HG03060 (cell line): ENCODE measurements at regions not wholly inside any gene's neighbourhood (a gene's known extent, or its start where the extent isn't known, plus 50 kb on each side); places are given as distances from the start of the nearest gene placed in this dataset.
"Not testable (repeated sequence)": the region's sequence is repeated elsewhere in the genome, so short reads cannot be mapped to it uniquely, and the experiment has no call there.

Experiments used
- ATAC-seq: cut with Tn5 transposase; IDR thresholded peaks from one replicate; pipeline ENCODE4 v1.9.1; 2021; ENCODE audit warnings: low read depth, moderate number of reproducible peaks; ENCODE audit not compliant: unreplicated experiment

- ATAC-seq = no peak
These were observed 52.4 kb upstream of the GNAI1 start for GRCh38 chr7:80082213-80082612.

DNA sequence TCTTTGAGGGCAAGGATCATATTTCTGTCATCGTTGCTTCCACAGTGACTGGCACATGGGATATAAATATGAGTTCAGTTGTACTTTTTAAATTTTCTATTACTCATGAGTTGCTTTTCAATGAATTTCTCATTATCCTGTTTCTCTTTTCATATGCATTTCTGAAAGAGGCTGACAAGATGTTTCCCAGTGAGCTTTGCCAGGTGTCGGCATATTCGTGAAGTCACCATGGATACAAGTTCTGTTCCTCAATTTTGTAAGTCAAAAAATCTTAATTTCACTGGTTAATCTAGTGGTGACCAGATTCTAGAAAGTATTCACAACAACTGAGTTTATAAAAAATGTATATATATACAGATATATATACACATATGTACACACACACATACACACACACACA is 55.7 kb upstream of the GNAI1 start:
- ATAC-seq = no peak

DNA sequence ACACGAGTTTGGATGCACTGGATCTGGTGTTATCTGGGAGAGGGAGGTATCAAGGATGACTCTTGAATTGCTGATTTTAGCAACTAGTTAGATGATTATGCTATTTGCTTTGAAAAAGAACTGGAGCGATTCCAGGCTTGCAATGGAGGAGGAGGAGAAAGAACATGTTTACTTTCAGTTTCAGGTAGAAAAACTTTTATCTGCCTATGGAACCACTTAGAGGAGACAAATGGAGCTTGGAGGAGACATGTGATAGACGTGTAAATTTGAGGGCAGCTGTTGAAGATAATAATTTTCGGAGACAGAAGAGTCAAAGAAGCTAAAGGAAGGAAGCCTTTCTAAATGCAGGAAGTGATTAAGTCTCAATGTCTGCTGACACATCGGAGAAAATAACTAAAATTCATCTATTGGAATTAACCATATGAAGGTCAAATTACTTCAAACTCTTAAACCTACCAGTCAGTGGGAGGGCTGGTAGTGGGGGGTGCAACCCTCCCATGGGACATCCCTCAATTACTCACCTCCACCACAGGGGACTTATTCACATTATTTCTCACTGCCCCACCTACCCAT is 56.4 kb upstream of the GNAI1 start:
- no peak for ATAC-seq

DNA sequence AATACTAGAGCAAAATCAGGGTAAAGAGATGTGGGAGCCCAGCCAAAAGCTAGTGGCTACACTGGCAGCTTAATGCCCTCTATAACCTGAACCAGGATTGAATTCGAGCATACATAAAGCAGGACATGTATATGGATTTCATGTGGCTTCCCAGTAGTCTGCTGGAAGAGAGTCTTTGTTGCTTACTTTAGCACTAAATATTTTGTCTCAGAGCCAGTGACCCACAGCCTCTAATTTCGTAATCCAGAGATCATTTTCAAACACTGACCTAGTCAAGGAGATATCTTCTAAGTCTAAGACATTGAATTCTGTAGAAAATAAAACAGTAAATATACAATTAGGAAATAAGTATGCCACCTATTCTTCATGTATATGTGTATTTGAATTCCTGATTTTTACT is 64.2 kb upstream of the GNAI1 start:
- no peak for ATAC-seq

GRCh38 chr7:80066639-80067038 is 68.0 kb upstream of the GNAI1 start:
- no peak for ATAC-seq

DNA sequence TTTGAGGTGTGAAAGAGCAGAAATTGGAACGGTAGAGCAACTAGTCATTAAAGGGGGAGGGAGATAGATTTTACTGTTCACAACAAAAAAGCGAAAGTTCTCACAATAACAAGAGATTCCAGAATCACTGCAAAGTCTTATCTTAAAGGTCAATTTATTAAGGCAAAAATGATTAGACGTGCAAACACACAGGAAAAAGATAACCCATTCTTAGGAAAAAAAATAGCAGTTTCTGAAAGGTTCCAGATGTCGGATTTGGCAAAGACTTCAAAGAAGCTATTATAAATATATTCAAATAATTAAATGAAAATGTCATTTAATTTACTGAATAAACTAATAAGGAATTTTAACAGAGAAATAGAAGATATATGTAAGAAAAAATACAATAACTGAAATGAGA is 70.8 kb upstream of the GNAI1 start:
- ATAC-seq = no peak

DNA sequence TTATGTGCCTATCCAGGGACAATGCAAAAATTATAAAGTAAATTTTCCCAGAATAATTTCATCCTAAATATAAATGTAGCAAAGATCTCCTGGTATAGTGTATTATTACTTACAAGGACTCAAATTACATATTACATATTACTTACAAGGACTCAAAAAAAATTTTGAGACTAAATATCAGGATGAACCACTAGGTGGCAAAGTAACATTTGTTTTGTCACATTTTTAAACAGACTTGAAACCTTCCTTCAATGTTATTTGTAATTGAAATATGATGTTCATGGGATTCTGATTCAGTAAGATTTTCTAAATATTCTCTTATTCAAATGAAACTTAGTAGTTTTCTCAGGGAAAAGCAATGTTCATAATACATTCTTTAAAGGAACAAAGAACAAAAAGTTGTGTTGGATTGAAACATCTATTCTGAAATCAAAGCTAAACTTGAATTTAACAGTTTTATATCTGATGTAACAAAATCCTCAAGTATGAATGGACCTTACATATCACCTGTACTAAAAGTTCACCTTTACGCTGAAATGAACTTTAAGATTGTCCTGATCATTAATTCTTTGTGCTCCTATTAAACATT is 74.3 kb upstream of the GNAI1 start:
- ATAC-seq = no peak

DNA sequence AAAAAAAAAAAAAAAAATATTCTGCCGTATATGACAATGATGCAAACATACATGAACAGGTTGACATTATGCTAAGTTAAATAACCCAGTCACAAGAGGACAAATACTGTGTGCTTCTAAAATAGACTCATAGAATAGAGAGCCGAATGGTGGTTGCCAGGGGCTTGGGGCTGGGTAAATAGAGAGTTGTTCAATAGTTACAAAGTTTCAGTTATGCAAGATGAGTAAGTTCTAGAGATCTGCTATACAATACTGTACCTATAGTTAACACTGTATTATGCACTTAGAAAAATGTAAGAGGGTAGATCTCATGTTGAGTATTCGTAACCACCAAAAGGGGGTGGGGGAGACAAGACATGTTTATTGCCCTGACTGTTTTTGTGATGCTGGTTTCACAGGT is 77.1 kb upstream of the GNAI1 start:
- no peak for ATAC-seq

- ATAC-seq = no peak
These were observed 80.3 kb upstream of the GNAI1 start for GRCh38 chr7:80054356-80054755.

DNA sequence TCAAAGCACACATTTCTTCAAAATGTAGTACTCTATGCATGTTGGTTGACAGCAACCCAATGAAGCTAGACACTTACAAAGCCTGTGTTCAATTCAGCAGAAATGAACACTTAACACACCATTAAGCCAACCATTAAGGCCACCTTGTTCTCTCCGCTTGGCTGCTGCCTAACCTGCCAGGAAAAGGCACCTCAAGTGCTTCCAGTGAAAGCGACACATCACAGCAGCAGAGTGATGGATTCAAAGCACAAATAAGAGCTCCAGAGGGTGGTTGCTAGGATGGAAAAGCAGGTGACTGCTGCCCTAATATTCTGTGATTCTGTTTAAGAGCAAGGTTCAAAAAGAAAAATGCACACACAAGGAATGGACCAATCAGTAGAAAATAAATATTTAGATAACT is 81.5 kb upstream of the GNAI1 start:
- no peak for ATAC-seq

DNA sequence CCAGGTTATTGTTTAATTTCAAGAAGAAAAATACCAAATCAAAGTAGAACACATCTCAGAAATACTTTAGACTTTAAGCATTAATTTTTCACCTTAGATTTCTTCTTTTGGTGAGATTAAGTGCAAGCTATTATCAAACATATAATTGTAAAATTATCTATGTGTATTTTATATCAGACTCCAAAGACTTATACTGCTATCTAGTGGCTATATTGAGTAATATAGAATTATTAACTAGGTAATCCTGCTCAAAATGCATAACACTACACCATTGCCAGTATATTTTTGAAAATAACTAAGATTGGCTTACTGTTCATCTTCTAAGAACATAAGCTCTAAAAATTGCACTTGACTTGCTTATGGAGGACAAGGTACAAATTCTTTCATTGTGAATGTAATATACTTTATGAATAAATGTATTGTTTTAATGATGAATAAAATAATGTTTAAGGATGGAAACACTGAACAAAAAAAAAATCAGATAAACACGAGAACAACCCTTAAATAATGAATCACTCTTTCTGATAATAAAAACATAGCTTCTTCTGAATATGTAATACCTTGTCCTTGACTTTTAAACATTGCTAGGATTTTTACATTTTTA is 86.7 kb upstream of the GNAI1 start:
- no peak for ATAC-seq

GRCh38 chr7:80047032-80047431 is 87.6 kb upstream of the GNAI1 start:
- ATAC-seq = no peak

DNA sequence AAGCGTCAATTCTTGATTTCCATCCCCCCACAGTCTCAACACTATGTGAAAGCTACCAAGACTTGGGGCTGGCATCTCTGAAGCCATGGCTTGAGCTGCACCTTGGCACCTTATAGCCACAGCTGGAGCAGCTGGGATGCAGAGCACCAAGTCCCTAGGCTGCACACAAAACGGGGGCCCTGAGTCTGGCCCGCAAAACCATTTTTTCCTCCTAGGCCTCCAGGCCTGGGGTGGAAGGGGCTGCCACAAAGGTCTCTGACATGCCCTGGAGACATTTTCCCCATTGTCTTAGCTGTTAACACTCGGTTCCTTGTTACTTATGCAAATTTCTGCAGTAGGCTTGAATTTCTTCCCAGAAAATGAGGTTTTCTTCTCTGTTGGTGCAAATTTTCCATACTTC is 89.8 kb upstream of the GNAI1 start:
- ATAC-seq = no peak

- no peak for ATAC-seq
These were observed 93.9 kb upstream of the GNAI1 start for GRCh38 chr7:80040752-80041151.

DNA sequence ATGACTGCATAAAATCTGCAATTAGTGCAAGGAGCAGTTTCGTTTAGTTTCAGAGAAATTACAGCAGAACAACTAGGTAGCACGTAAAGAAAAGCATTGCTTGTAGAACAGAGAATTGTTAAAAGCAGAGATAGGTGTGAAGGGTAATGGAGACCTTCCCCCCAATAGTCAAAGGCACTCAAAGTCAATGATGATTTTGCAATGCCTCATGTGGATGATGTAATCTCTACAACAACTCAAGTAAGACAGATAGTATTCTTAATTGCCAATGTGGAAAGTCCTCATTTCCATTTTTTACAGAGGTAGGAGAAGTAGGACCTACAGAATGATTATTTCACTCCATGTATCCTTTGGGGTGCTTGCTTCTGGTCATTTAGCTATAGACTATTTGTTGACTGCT is 94.3 kb upstream of the GNAI1 start:
- no peak for ATAC-seq

- ATAC-seq = no peak
These were observed 95.3 kb upstream of the GNAI1 start for GRCh38 chr7:80039251-80039884.

DNA sequence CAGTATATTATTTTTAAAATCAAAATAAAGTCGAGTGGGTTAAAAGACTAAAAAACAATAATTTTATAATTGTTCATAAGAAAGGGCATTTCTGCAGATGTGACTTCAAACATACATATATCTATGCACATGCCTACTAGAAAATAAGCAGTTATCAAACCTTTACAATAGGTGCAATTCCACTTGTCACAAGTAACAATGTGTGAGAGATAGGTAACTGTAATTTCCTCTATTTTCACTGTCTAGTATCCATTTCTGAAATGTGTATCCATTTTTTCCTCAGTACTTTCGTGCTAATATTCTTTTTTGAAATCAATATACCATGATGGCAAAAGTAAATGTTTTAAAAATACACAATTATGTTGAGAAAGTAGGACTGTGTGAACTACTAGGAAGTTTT is 96.9 kb upstream of the GNAI1 start:
- ATAC-seq = no peak

- ATAC-seq = no peak
These were observed 98.5 kb upstream of the GNAI1 start for GRCh38 chr7:80036107-80036506.

DNA sequence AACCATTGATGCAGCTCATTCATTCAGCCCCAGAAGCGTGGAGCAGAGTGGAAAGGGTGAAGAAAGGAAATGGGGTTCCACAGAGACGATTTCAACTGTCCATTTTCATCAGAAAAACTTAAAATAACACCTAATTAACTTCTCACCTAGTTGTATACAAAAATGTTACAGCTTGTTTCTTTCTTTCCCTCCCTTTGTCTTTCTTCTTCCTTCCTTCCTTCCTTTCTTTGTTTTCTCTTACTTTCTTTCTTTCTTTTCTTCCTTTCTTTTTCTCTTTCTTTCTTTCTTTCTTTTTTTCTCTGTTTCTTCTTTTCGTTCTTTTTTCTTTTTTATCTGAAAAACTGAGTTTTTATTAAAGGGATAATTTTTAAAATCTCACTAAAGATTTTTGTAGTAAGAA is 105.9 kb upstream of the GNAI1 start:
- no peak for ATAC-seq

DNA sequence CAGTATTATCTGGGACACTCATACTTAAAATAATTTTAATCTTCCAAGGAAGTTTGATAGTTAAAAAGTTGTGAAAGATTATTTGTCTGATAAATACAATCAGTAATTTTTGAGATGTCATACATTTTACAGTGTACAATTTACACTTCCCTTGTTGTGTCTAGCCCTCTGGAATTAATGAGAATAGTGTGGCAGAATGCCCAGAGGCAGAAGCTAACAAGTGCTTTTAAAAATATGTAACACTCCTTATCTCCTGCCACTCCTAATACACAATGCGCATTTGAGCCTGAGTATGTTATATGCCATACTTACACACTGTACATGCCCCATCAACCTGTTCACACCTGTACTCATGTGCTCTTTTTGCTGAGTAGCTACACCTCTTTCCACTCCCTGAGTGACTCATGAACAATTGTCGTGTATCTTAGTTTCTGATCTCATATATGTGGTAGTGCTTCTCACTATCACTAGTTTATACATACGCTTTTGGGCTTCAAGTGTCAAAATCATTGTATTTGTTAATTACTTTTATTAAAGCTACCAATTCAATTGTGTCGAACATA is 106.9 kb upstream of the GNAI1 start:
- no peak for ATAC-seq

DNA sequence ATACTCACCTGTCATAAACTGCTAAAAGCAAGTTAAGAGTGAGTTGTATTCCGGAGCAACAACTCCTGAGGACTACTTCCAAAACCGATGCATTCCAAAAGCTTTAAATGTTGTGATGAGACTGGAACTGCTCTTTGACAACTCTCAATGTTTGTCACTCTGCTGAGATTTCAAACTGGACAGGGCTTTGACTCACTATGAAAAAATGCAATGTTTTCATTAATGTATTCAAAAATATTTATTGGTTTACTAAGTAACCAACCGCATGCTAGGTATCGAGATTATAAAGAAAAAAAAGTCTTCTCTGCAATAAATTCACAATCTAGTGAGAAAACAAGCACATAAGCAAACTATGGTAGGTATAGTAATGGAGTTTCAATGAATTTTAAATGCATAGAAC is 107.9 kb upstream of the GNAI1 start:
- ATAC-seq = no peak

DNA sequence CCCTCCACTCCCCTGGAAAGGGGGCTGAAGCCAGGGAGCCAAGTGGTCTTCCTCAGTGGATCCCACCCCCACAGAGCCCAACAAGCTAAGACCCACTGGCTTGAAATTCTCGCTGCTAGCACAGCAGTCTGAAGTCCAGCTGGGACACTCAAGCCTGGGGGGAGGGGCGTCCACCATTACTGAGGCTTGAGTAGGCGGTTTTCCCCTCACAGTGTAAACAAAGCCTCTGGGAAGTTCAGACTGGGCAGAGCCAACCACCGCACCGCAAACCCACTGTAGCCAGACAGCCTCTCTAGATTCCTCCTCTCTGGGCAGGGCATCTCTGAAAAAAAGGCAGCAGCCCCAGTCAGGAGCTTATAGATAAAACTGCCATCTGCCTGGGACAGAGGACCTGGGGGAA is 114.4 kb upstream of the GNAI1 start:
- not testable (repeated sequence) for ATAC-seq
